ENCODE measurements at regions not wholly inside any gene's neighbourhood (a gene's known extent, or its start where the extent isn't known, plus 50 kb on each side); places are given as distances from the start of the nearest gene placed in this dataset.
A peak's percentile ranks its signal among the peaks of the same experiment; 100 is the strongest.

DNA sequence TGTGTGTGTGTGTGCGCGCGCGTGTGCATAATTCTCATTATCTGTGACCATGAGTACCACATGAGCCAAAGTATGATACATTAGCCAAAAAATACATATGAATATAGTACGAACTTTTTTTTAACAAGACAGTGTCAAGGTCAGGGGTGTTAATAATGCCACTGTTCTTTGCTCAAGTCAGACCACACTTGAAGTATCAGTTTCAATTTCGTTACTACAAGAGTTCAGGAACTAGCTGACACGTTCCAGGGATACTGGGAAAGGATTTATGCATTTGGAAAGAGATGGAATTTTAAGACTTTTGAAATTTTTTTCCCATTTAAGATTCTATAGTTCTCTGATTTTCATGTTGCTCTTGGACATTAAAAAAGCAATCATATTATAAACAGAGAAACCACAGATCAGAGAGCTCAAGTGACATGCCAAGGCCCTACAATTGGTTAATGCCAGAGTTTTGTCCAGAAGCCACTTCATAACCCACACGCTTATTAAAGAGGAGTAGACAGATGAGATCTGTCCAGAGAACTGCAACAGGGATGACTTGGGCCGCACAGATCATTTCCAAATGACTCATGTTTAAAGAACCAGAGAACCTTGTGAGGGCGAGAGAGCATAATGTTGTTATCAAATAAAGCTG, 718.8 kb upstream of the SGCG start:
- DNase-seq = no peak

DNA sequence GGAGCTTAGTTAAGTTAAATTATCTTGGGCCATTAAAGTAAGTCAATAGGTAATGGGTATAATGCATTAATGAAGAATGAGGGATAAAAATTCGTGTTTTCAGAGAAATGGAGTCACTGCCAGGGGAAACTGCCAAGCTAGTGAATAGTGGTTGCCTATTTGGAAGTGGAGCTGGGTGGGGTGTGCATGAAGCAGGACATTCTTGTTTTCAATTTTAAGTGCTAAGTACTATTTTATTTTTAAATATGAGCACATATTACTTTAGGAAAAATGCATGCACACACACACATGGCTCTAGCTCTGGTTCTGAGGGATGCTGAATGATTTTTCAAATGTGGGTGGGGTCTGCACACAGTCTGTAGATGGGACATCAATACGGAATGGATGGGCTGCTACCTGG, 717.7 kb upstream of the SGCG start:
- no peak for DNase-seq

DNA sequence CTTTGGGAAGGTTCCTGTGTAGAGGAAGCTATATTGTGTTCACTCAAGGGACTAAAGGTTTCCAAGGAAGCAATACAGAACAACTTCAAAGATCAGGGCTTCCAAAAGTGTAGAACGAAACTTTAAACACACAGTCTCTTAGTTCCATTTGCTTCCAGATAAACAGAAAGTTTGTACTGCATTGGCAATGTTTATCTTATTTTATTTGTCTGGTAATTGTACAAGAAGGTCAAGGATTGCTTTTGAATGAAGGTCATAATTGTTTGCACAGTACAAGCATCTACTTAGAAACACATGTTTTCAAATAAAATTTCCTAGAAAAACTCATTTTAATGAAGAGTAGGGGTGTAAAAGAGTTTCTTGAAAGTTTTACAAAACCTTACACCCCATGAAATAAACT, 712.7 kb upstream of the SGCG start:
- no peak for DNase-seq

DNA sequence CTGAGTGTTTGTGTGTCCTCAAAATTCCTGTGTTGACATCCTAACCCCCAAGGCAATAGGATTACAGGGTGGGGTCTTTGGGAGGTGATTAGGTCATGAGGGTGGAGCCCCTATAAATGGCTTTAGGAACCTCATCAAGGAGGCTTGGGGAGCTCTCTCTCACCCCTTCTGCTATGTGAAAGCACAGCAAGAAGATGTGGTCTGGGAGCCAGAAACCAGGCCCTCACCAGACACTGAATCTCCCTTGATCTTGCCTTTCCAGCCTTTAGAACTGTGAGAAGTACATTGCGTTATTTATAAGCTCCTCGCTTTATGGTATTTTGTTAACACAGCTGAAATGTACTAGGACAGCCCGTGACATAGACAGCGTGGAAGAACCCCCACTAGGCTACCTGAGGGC, 712.0 kb upstream of the SGCG start:
- no peak for DNase-seq

DNA sequence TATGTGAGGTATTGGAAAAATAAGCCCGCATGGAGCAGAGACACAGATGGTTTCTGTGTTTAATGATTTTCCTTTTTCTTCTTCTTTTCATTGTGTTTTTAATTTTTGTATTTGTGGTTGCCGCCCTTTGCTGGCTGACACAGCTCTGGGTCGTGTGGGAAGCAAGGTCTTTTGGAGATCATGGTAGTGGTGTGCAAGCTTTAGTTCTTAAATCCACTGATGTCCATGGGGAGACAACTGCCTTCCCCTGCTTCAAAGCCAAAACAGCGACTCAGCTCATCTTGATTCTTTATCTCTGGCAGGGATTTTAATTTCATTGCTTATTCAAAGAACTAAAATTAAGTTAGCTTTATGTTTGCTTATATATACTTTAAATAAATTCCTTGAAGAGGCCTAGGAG, 711.3 kb upstream of the SGCG start:
- DNase-seq = no peak

DNA sequence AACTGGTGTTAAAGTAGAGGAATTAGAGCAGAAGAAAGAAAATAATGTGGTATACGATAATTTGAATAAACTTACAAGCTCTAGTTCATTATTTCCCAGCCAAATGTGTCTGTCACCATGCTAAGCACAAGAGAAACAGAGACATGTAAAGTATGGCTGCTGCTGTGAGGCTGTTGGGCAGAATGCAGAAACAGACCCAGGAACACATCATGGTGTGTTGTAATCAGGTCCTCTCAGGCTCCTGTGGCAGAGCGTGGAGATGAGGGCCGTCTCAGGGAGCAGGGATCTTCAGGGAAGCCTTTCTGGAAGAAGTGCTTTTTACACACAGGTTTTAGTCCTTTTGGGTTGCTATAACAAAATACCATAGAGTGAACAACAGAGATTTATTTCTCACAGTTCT, 710.7 kb upstream of the SGCG start:
- no peak for DNase-seq

DNA sequence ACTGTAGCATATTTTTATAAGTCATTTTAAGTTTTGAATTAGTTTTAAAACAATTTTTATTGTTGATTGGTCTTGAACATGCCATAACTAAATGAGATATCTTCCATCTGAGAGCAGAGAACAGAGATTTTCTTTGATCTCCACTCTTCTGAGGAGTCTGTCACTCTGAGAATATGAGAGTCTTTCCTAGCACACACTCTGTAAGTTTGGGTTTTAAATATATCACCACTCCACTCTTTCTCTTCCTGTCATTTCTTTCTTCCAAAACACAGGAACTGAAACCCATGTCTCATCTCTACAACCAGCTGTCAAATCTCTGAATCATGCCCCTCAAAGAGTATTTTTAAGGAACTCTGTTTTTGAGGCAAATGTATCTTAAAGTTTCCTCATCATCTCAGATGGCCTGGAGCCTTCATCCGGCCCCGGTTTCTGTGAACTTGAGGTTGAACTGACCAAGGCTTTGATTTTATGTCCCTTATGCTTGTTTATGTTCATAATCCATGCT, 698.2 kb upstream of the SGCG start:
- no peak for DNase-seq

DNA sequence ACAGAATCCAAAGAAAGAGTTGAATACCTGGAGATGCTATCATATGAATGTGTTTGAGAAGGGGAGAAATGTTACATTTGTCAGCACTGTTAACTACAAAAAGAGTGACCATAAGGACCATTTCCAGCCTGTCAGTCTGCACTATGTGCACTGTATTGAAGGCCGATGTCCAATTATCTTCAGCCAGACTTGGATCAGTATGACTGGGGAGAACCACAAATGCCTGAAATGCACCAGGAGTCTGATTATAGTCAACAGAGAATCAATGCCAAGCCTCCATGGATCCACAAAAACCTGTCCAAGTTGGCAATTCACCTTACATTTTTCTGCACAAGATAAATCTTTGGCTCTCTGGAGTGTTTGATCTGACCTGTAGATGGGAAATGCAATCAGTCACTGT, 697.5 kb upstream of the SGCG start:
- no peak for DNase-seq

DNA sequence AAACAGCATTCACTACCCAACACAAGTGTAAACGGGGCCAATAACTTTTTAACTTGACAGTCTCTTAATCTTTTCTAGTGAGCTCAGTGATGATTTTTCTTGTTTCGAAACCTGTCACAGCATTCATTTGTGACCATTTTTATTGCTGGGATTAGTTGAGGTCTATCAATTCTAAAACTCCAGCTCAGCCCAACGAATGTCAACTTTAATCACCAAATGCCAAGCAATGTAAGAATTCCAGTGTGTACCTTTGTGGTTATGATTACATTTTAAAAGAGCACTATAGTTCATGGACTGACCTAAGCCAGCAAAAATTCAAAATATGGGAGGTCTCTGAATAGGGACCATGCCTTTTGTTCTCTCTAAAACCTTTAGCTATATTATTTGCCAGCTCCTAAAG, 694.3 kb upstream of the SGCG start:
- DNase-seq = no peak

DNA sequence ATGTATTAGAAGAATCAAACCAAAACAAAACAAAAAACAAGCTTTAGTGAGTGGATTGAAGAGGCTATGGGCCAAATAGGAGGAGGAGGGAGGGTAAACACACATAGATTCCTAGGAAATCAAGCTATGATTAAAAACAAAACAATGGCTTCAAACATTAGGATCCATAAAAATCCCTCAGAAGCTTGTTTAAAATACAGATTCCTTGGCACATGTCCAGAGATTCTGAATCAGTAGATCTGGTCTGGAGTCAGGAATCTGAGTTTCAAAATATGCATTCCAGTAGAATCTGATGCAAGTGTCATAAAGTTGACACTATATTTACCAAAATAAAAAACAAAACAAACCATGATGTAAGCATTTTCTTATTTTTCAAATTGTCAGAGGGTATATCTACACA, 692.8 kb upstream of the SGCG start:
- DNase-seq = no peak

DNA sequence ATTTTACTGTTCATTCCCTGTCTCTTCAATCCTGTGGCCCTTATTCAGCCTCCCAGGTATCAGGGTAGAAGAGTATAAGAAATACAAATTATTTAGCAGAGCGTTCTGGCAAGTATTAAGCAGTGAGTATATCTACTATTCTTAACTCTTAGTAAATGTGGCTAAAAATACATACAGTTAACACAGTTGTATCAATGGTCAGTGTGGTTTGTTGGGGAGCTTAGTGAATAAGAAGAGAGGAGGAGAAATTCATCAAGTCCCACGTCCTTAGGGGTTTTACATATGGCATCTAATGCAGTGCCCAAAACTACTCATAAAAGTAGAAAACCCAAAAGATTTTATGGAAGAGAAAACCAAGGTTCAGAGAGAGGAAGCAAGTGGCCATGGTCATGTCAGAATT, 691.0 kb upstream of the SGCG start:
- DNase-seq = no peak

DNA sequence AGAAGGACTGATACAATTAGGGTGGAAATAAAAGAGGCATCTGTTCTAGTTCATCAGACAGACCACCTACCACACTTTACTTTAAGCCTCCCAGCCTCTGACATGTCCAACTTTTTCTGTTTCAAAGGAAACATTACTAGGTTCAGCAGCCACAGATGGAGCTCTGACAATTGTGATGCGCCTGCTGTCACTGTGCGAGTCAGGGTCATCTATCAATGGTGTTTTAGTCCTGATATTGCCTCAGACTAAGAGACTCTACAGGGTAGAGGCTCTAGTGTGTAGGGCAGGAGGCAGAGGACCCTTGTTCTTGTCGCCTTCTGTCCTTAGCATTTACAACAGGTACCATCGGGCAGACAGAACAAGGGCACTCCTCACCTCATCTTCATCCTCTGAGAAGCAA, 685.0 kb upstream of the SGCG start:
- DNase-seq = no peak

DNA sequence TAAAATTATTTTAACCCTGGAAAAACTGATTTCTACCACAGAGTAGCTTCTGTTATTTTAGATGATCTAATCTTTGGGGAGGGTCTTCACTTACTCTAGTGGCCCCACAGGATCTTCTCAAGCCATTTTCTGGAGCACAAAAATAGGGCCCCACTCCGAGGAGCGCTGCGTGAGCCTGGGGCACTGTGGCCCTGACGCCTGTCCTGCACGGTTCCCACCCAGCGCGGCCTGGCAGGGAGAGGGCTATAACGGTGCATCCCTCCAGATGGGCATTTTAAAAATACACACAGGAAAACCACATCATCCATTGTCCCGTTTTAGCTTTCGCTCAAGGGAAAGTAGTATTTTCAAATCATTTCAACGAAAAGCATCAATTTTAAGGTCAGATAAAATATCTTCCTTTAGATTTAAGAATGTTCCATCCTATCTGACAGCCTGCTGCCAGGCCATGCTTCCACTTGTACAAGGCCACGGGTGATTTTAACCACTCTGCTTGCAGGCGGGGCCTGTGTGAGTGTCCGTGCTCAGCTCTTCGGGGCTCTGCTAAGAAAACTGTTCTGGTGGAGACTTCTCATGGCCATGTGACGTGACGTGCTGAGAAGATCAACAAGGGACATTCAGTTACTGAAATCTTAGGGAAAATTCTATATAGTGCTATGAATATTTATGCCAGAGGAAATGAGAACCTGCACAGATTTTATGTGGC, 683.8 kb upstream of the SGCG start:
- no peak for DNase-seq

DNA sequence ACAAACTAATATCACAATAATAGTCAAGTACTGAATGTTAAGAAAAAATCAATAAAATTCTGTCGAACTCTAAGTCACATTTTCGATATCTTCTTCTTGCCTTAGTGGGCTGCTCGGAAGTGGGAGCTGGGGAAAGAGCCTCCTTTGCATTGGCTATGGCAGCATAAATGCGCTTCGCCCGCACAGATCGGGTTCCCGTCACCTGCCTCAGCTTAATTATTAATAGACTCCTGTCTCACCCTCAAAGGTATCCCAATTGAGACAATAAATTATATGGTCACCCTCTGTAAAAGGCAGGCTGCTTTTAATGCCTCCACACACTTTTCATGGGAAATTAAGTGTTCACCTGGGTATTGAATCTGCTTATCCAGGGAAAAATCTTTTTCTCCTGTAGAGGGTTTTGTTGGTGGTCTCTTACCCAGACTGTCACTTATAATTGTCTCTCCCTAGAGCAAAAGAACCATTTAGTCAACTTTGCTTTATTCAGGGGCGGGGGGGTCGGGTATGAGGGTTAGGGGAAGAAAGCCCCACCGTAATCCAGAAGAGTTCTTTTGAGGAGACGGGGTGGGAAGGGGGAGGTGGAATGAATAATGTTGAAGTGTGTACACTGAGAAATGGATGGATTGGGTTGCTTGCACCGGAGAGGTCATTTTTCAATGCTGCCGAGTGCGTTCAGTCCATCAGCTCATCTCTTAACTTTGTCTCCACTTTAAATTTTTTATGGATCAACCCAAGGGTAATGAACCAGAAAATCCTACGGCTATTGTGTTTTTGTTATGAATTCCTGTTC, 682.6 kb upstream of the SGCG start:
- no peak for DNase-seq

DNA sequence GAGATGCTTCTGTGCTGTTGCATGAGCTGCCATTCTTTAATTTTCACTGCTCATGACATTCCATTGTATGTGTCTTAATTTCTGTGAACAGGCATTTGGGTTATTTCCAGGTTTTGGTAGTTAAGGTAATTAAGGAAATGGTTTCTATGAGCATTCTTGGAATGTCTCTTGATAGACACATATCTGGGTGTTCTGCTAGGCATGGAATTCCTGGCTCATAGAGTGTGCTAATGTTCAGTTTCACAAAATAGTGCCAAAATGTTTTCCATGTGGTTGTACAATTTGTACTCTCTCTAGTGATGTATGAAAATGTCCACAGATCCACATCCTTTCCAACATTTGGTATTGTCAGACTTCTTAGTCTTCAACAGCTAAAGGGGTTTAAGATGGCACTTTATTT, 680.9 kb upstream of the SGCG start:
- DNase-seq = no peak

DNA sequence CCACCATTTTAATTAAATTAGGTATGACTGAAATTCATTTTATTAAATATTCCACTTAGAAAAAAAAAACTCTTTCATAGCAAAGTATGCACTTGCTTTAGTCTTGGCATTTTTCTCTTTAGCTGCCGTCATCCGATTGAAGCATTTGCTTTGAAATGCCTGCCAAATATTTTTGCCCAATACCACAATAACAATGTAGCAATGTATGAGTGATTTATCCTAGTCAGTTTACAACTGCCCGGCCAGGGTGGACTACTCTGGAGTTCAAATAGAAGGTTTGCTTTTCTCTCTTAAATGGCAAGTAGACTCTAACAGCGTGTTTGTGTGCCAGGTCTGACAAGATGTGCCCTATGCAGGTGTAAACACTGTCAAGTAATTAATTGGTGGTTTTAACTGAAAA, 675.3 kb upstream of the SGCG start:
- no peak for DNase-seq

DNA sequence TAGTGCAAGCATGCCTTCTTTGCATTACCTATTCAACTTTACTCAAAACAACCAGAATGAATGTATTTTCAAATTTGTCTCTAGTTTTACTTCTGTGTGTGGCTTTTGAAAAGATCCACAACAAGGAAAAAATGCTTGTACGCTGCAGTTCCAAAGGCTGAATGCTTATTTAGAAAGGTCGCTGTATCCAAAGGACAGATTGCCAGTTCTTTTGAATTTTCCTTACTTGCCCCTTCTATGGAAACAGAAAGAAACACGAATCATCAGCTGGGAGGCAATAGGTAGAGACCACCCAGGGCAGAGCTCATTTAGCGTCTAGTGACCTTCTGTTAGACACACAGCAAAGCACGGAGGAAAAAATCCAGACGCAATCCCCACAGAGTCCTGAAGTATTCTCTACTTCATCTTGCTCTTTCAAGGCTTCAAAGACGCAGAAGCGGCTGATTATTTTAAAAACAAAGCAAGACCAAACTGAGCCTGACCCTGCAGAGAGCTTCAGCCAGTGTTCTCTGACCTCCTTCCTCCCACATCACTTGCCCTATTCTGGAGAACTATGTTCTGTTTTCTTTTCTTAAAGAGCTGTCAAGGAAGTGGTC, 674.6 kb upstream of the SGCG start:
- no peak for DNase-seq

DNA sequence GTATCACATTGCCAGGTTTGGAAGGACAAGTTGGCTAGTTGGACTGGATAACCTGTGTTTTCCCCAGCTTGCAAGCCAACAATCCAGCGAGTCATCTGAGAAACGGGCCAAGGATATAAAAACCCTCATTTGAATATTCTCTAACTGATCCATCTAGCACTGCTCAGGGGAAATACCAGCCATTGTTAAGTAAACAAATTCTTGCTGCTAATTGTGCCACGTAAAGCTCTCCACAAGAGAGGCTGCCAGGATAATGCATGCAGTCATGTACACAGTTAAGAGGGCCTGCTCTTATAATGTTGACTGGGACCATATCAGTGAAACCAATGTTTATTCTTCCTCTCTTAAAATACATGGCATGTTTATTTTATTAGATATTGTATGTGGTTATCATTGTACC, 663.2 kb upstream of the SGCG start:
- peak; percentile 93 for DNase-seq

DNA sequence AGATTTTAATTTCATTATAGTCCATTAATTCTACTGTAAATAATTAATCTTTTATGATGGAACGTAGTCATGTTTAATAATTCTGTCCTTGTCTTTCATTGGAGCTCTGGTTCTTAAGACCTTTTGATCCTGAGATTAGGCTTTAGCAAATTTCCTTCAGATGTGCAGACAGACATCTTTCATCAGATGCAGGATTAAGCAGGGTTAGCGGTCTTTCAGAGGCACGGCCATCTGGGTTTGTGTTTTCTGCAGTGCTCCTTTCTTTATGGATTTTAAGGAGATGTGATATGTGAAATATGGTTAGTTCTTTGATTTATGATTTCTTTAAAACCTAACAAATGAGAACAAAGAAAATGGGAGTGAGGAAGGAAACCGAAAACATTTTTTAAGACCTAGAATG, 643.9 kb upstream of the SGCG start:
- DNase-seq = no peak

DNA sequence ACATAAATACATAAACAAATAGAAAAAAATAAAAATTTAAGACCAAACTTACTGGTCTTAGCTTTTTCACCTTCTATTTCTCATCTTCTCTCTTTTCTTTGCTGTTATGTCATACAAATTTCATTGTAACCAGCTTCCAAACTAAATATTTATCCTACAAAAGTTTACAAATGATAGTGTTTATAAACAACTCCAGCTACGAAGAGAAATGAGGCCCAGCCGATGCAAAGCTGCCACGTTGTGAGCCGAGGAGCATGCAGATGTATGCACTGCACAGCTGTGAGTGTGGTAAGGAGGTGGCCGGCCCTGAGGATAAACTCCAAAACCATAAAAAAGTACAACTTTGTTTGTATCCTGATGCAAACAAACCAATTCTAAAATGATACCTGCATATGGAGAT, 642.4 kb upstream of the SGCG start:
- DNase-seq = no peak

DNA sequence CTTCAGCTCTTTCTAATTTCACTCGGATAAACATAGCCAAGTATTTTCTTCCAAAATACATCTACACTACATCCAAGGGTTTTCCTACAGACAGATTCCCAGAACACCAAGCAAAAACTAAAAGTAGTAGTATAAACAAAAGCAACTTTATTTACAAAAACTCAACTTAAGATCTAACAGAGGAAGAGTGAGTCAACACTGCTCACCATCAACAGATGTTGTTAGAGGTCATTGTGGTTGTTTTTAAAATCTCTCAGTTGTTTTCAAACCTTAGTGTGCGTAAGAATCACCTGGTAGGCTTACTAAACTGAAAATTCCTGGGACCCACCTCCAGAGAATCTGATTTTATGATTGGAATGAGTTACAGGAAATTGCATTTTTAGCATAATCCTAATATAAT, 631.7 kb upstream of the SGCG start:
- DNase-seq = no peak

DNA sequence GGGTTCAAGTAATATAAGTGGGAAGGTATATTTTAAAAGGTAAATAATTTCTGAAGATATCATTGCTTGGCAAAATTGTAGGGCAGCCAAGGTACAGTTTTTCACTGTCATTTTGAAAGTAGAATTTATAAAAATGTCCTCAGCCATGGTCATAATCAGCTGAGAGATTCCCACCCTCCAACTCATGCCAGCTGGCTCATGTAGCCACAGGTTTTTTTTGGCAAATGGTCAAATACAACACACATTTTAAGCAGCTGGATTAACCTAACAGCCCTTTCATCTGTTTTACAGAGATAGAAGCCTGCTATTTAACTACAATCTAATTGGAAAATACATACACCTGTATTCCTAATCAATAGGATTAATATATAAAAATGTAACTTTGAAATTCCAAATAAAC, 619.2 kb upstream of the SGCG start:
- DNase-seq = peak; percentile 85

DNA sequence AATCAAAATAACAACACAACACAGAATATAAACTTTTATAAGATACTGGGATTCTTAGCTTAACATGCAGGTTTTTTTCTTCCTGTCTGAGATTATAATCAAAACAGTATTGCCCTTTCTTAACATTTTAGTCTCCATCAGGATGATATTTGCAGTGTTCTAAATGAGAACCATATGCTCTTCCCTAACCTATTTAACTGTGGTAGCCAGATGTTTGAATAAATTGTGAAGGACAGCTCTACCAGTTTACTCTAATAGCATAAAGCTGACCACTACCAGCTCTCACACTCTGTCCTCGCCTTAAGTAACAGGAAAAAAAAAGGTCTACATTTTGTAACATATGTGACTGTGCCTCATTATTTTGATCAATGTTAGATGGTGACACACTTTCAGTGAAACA, 618.7 kb upstream of the SGCG start:
- DNase-seq = peak; percentile 30

DNA sequence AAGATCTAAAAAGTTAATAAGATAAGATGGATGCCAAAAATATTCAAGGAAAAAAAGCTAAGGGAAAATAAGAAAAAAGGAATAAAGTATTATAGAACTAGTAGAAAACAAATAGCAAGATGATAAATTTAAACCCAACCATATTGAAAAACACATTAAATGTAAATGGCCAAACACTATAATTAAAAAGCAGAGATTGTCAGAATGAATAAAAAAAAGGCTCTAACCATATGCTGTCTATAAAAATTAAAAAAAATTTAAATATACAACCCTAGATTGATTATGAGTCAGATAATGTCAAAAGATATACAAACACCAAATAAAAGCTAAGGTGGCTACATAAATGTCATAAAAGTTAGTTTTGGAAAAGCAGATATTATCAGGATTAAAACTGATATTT, 617.5 kb upstream of the SGCG start:
- no peak for DNase-seq

Measured in NCI-H1092 treated with DMSO at 0.1 percent for 48 hours (cell line).